ENCODE measurements at regions not wholly inside any gene's neighbourhood (a gene's known extent, or its start where the extent isn't known, plus 50 kb on each side); places are given as distances from the start of the nearest gene placed in this dataset.

DNA sequence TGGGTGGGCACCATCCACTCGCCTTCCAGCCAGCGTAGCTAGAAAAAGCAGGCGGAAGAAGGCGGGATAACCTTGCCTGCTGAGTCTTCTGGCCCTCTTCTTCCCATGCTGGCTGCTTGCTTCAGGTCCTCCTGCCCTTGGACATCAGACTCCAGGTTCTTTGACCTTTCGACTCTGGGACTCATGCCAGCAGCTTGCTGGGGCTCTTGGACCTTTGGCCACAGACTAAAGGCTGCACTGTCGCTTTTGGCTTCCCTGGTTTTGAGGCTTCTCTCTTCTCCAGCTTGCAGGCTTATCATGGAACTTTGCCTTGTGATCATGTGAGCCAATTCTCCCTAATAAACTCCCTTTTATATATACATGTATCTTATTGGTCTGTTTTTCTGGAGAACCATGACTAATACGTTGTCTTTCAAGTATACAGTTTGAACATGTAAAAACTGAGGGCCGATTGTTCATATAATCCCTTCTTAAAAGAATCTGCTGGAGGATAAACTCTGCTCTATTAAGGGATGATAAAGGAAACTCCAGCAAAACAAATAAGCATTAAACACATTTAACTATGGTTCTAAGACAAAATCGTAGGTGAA, 116.6 kb upstream of the LCORL start:
- DNase-seq, result no peak
- Histone ChIP-seq H3K27me3 (ENCODE audit: control insufficient read depth in 2 of 2, insufficient read depth in 2 of 2, low read length in 2 of 2) (no peaks in the 10 kb centered on the region), H3K27ac (ENCODE audit: low read depth in 1 of 2, low read length in 2 of 2) (no peak overlapping the region), H3K9me3 (replicated peaks in 1 of 2; ENCODE audit: control insufficient read depth in 1 of 2, insufficient read depth in 1 of 2, low read length in 2 of 2) (no peaks in the 10 kb centered on the region), H3K4me1 (ENCODE audit: control insufficient read depth in 1 of 2, insufficient read depth in 2 of 2, low read length in 2 of 2) (no peaks in the 10 kb centered on the region), H3K36me3 (replicated peaks in 1 of 2; ENCODE audit: control insufficient read depth in 1 of 2, insufficient read depth in 2 of 2, low read length in 2 of 2) (no peaks in the 10 kb centered on the region), H4K20me1 (ENCODE audit: insufficient read depth, low read length) (no peaks in the 10 kb centered on the region), H2AFZ (ENCODE audit: insufficient read depth, low read depth, low read length, poor library complexity, severe bottlenecking) (no peak overlapping the region), H3K4me2 (replicated peaks; ENCODE audit: extremely low read depth, low read length, poor library complexity, severe bottlenecking) (no peak overlapping the region), H3K79me2 (ENCODE audit: insufficient read depth, low read length) (no peaks in the 10 kb centered on the region), H3K4me3 (replicated peaks in 1 of 3; ENCODE audit: low read depth in 2 of 3, low read length in 3 of 3) (no peak overlapping the region), H3K9ac (ENCODE audit: insufficient read depth, low read length, poor library complexity, severe bottlenecking) (no peak overlapping the region)
- Mint-ChIP-seq H3K4me1 (no peaks in the 10 kb centered on the region), H3K36me3 (no peaks in the 10 kb centered on the region), H3K27me3 (ENCODE audit: low read depth in 3 of 3) (no peaks in the 10 kb centered on the region), H3K4me3 (no peak overlapping the region), H3K9me3 (peaks cover 0 to 8% (median 2%) of the 10 kb centered on the region in 7 donors), H3K27ac (no peak overlapping the region)
- 92% methylated on average over 6 of the region's 9 CpGs for WGBS (ENCODE audit: insufficient coverage)
- intact Hi-C loops (cut with micrococcal nuclease), result no loop called here
- no peak for TF ChIP-seq CTCF (IDR thresholded peaks at IDR 0.05)

- no peak overlapping the region for H3K4me3 Mint-ChIP-seq
- H3K27ac ChIP-seq (ENCODE audit: low read depth in 1 of 2, low read length in 2 of 2), result no peak overlapping the region
- H3K27ac Mint-ChIP-seq, result no peak overlapping the region
- no peak overlapping the region for H3K9ac ChIP-seq (ENCODE audit: insufficient read depth, low read length, poor library complexity, severe bottlenecking)
- no peak overlapping the region for H3K4me3 ChIP-seq (replicated peaks in 1 of 3; ENCODE audit: low read depth in 2 of 3, low read length in 3 of 3)
- TF ChIP-seq CTCF (IDR thresholded peaks at IDR 0.05), result no peak
- no peaks in the 10 kb centered on the region for H3K79me2 ChIP-seq (ENCODE audit: insufficient read depth, low read length)
- H3K9me3 ChIP-seq (replicated peaks in 1 of 2; ENCODE audit: control insufficient read depth in 1 of 2, insufficient read depth in 1 of 2, low read length in 2 of 2), result no peaks in the 10 kb centered on the region
- no peaks in the 10 kb centered on the region for H3K27me3 Mint-ChIP-seq (ENCODE audit: low read depth in 3 of 3)
- no peak overlapping the region for H3K4me2 ChIP-seq (replicated peaks; ENCODE audit: extremely low read depth, low read length, poor library complexity, severe bottlenecking)
- no peaks in the 10 kb centered on the region for H4K20me1 ChIP-seq (ENCODE audit: insufficient read depth, low read length)
- DNase-seq, result no peak
- no peak overlapping the region for H2AFZ ChIP-seq (ENCODE audit: insufficient read depth, low read depth, low read length, poor library complexity, severe bottlenecking)
- H3K36me3 Mint-ChIP-seq, result no peaks in the 10 kb centered on the region
- peaks cover 0 to 8% (median 4%) of the 10 kb centered on the region in 7 donors for H3K9me3 Mint-ChIP-seq
- H3K4me1 ChIP-seq (ENCODE audit: control insufficient read depth in 1 of 2, insufficient read depth in 2 of 2, low read length in 2 of 2), result no peaks in the 10 kb centered on the region
- no peaks in the 10 kb centered on the region for H3K36me3 ChIP-seq (replicated peaks in 1 of 2; ENCODE audit: control insufficient read depth in 1 of 2, insufficient read depth in 2 of 2, low read length in 2 of 2)
- H3K27me3 ChIP-seq (ENCODE audit: control insufficient read depth in 2 of 2, insufficient read depth in 2 of 2, low read length in 2 of 2), result no peaks in the 10 kb centered on the region
- intact Hi-C loops (cut with micrococcal nuclease), result no loop called here
- H3K4me1 Mint-ChIP-seq, result no peaks in the 10 kb centered on the region
Observed at GRCh38 chr4:18134111-18134510, 112.6 kb upstream of the LCORL start.
